Hematopoietic multipotent progenitor cell treated with erythropoietin and hydrocortisone succinate and interleukin-3 and kit ligand, for 15 days (in vitro differentiated cells): ENCODE measurements at regions not wholly inside any gene's neighbourhood (a gene's known extent, or its start where the extent isn't known, plus 50 kb on each side); places are given as distances from the start of the nearest gene placed in this dataset.

Source experiments
- DNase-seq: peaks from one replicate; pipeline ENCODE4 v3.0.0-alpha.2; 2015; ENCODE audit warnings: low spot score

- DNase-seq, result no peak
Observed at GRCh38 chr2:150160058-150160457, 327.4 kb downstream of the RND3 start.

GRCh38 chr2:150159300-150159699 is 328.2 kb downstream of the RND3 start:
- DNase-seq, result no peak

GRCh38 chr2:150156876-150157275 is 330.6 kb downstream of the RND3 start:
- DNase-seq, result no peak

GRCh38 chr2:150156415-150156814 is 331.1 kb downstream of the RND3 start:
- DNase-seq, result no peak

GRCh38 chr2:150154308-150154797 is 333.1 kb downstream of the RND3 start:
- DNase-seq, result no peak

GRCh38 chr2:150153646-150154307 is 333.7 kb downstream of the RND3 start:
- DNase-seq, result no peak

- no peak for DNase-seq
Observed at GRCh38 chr2:150152230-150152629, 335.2 kb downstream of the RND3 start.

GRCh38 chr2:150150144-150150543 is 337.3 kb downstream of the RND3 start:
- DNase-seq, result no peak

GRCh38 chr2:150147889-150148683 is 339.4 kb downstream of the RND3 start:
- no peak for DNase-seq

GRCh38 chr2:150146879-150147278 is 340.6 kb downstream of the RND3 start:
- DNase-seq, result no peak

- DNase-seq, result no peak
Observed at GRCh38 chr2:150145299-150145692, 342.2 kb downstream of the RND3 start.

- DNase-seq, result no peak
Observed at GRCh38 chr2:150144546-150145298, 342.7 kb downstream of the RND3 start.

GRCh38 chr2:150143087-150143536 is 344.4 kb downstream of the RND3 start:
- DNase-seq, result no peak

GRCh38 chr2:150142561-150142960 is 344.9 kb downstream of the RND3 start:
- DNase-seq, result no peak

- no peak for DNase-seq
Observed at GRCh38 chr2:150141226-150142001, 346.1 kb downstream of the RND3 start.

- no peak for DNase-seq
Observed at GRCh38 chr2:150140777-150141176, 346.7 kb downstream of the RND3 start.

- DNase-seq, result no peak
Observed at GRCh38 chr2:150138587-150138986, 348.9 kb downstream of the RND3 start.

GRCh38 chr2:150137338-150138069 is 350.0 kb downstream of the RND3 start:
- no peak for DNase-seq

- no peak for DNase-seq
Observed at GRCh38 chr2:150136893-150137292, 350.6 kb downstream of the RND3 start.

GRCh38 chr2:150136401-150136800 is 351.1 kb downstream of the RND3 start:
- no peak for DNase-seq

GRCh38 chr2:150135223-150135883 is 352.1 kb downstream of the RND3 start:
- DNase-seq, result no peak
